Endodermal cell (in vitro differentiated cells): ENCODE measurements at regions not wholly inside any gene's neighbourhood (a gene's known extent, or its start where the extent isn't known, plus 50 kb on each side); places are given as distances from the start of the nearest gene placed in this dataset.

Experiments used
- DNase-seq: peaks from one replicate; pipeline ENCODE4 v3.0.0-alpha.2; 2017
- H3K27ac ChIP-seq: 2 replicates; pipeline ENCODE4 v1.5.1; 2013; ENCODE audit warnings: mild to moderate bottlenecking, low read depth, low read length, moderate library complexity
- H3K27me3 ChIP-seq: 2 replicates; pipeline ENCODE4 v1.6.1; 2013; ENCODE audit warnings: mild to moderate bottlenecking, low read length, moderate library complexity; ENCODE audit not compliant: insufficient read depth, control insufficient read depth, poor library complexity, severe bottlenecking
- H3K36me3 ChIP-seq: 2 replicates; pipeline ENCODE4 v1.7.0; 2013; ENCODE audit warnings: mild to moderate bottlenecking, low read length, moderate library complexity; ENCODE audit not compliant: control insufficient read depth, insufficient read depth
- H3K4me1 ChIP-seq: one replicate; pipeline ENCODE4 v1.7.0; 2013; ENCODE audit warnings: low read length; ENCODE audit not compliant: control insufficient read depth, insufficient read depth
- H3K4me3 ChIP-seq: 2 replicates; pipeline ENCODE4 v1.5.1; 2013; ENCODE audit warnings: mild to moderate bottlenecking, low read length, moderate library complexity
- H3K9ac ChIP-seq: 2 replicates; pipeline ENCODE4 v1.6.1; 2013; ENCODE audit warnings: mild to moderate bottlenecking, low read length, moderate library complexity; ENCODE audit not compliant: poor library complexity, severe bottlenecking; ENCODE audit errors: extremely low read depth
- H3K9me3 ChIP-seq: 2 replicates; pipeline ENCODE4 v1.6.1; 2013; ENCODE audit warnings: mild to moderate bottlenecking, low read length, moderate library complexity; ENCODE audit not compliant: control insufficient read depth
- H3K27ac Mint-ChIP-seq: 2 replicates; pipeline ENCODE4 v1.8.0; 2020; ENCODE audit warnings: mixed read lengths
- H3K27me3 Mint-ChIP-seq: 2 replicates; pipeline ENCODE4 v1.8.0; 2021; ENCODE audit warnings: mild to moderate bottlenecking, mixed read lengths; ENCODE audit not compliant: insufficient read depth
- H3K36me3 Mint-ChIP-seq: 2 replicates; pipeline ENCODE4 v1.8.0; 2020; ENCODE audit warnings: low read depth, mixed read lengths
- H3K4me1 Mint-ChIP-seq: 2 replicates; pipeline ENCODE4 v1.8.0; 2020; ENCODE audit warnings: mixed read lengths
- H3K4me3 Mint-ChIP-seq: 2 replicates; pipeline ENCODE4 v1.8.0; 2020; ENCODE audit warnings: mild to moderate bottlenecking, moderate library complexity, mixed read lengths
- H3K9me3 Mint-ChIP-seq: 2 replicates; pipeline ENCODE4 v1.8.0; 2020; ENCODE audit warnings: mild to moderate bottlenecking, mixed read lengths
- WGBS, 2 experiments: methylation state at CpG; one replicate each; pipeline versions ENCODE4 v1.1.5 to v1.1.7; 2013; ENCODE audit warnings: missing lambda C conversion rate in 2 of 2, mixed read lengths in 1 of 2; ENCODE audit not compliant: insufficient coverage in 1 of 2, insufficient read length in 1 of 2; 5-methylcytosine and 5-hydroxymethylcytosine counted together
- TF ChIP-seq, protein P1 (sequence below): fragments of 200-600 bp; sonication (generic); conservative IDR thresholded peaks from 2 replicates; pipeline ENCODE4 v1.5.0; 2021; ENCODE audit warnings: antibody characterized with exemption, mild to moderate bottlenecking

DNA sequence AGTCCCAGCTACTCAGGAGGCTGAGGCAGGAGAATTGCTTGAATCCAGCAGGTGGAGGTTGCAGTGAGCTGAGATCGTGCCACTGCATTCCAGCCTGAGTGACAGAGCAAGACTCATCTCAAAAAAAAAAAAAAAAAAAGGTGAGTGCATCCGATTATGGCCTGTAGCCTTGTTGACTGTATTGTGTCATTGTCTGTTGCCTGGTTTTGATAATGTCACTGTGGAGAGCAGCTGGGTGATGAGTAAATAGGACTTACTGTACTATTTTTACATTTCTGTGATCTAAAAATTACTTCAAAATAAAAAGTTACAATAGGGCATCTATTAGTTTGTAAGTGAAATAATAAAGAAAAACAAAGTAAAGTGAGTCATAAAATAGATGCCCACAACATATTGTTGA is 134.1 kb upstream of the SALL4 start:
- Histone ChIP-seq H3K9ac (no peak overlapping the region), H3K4me1 (no peaks in the 10 kb centered on the region), H3K36me3 (no peaks in the 10 kb centered on the region), H3K27ac (no peak overlapping the region), H3K9me3 (no peaks in the 10 kb centered on the region), H3K27me3 (no peaks in the 10 kb centered on the region), H3K4me3 (no peak overlapping the region)
- WGBS, 2 experiments, result 90% methylated on average over 1 of the region's 2 CpGs
- Mint-ChIP-seq H3K4me1 (peaks cover 16% of the 10 kb centered on the region), H3K27me3 (no peaks in the 10 kb centered on the region), H3K9me3 (no peaks in the 10 kb centered on the region), H3K27ac (no peak overlapping the region), H3K4me3 (no peak overlapping the region), H3K36me3 (no peaks in the 10 kb centered on the region)
- TF ChIP-seq, protein P1, sequence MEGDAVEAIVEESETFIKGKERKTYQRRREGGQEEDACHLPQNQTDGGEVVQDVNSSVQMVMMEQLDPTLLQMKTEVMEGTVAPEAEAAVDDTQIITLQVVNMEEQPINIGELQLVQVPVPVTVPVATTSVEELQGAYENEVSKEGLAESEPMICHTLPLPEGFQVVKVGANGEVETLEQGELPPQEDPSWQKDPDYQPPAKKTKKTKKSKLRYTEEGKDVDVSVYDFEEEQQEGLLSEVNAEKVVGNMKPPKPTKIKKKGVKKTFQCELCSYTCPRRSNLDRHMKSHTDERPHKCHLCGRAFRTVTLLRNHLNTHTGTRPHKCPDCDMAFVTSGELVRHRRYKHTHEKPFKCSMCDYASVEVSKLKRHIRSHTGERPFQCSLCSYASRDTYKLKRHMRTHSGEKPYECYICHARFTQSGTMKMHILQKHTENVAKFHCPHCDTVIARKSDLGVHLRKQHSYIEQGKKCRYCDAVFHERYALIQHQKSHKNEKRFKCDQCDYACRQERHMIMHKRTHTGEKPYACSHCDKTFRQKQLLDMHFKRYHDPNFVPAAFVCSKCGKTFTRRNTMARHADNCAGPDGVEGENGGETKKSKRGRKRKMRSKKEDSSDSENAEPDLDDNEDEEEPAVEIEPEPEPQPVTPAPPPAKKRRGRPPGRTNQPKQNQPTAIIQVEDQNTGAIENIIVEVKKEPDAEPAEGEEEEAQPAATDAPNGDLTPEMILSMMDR, result no peak
- DNase-seq, result no peak

DNA sequence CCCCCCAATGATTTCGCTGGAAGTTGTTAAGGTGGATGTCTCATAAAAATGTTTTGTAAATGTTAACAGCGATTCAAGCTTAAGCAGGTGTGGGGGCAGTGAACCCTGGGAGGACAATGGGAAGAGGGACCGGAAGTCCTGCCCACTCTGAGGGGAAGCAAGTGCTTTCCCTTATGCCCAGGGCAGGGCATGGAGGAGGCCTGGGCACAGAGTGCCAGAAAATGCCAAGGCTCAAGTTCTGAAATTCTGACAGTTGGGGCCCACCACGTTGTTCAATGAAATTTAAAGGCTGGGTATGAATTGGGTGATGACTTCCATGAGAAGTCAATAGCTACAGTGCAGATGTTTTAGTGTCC is 132.7 kb upstream of the SALL4 start:
- H3K36me3 Mint-ChIP-seq, result no peaks in the 10 kb centered on the region
- H3K36me3 ChIP-seq, result no peaks in the 10 kb centered on the region
- no peaks in the 10 kb centered on the region for H3K27me3 Mint-ChIP-seq
- WGBS, 2 experiments, result 93 to 95% methylated on average over 3 to 4 of the region's 4 CpGs
- no peak overlapping the region for H3K4me3 Mint-ChIP-seq
- TF ChIP-seq, protein P1, result no peak
- no peaks in the 10 kb centered on the region for H3K9me3 ChIP-seq
- no peak for DNase-seq
- no peaks in the 10 kb centered on the region for H3K9me3 Mint-ChIP-seq
- H3K27me3 ChIP-seq, result no peaks in the 10 kb centered on the region
- H3K4me3 ChIP-seq, result no peak overlapping the region
- no peak overlapping the region for H3K27ac Mint-ChIP-seq
- H3K4me1 ChIP-seq, result no peaks in the 10 kb centered on the region
- no peak overlapping the region for H3K27ac ChIP-seq
- H3K4me1 Mint-ChIP-seq, result peaks cover 21% of the 10 kb centered on the region
- H3K9ac ChIP-seq, result no peak overlapping the region

- WGBS, 2 experiments, result 85 to 86% methylated on average over 8 to 10 of the region's 11 CpGs
- Histone ChIP-seq H3K27me3 (no peaks in the 10 kb centered on the region), H3K36me3 (no peaks in the 10 kb centered on the region), H3K27ac (no peak overlapping the region), H3K4me1 (no peaks in the 10 kb centered on the region), H3K9me3 (no peaks in the 10 kb centered on the region), H3K9ac (no peak overlapping the region), H3K4me3 (no peak overlapping the region)
- Mint-ChIP-seq H3K27ac (no peak overlapping the region), H3K27me3 (no peaks in the 10 kb centered on the region), H3K9me3 (no peaks in the 10 kb centered on the region), H3K36me3 (no peaks in the 10 kb centered on the region), H3K4me1 (peaks cover 21% of the 10 kb centered on the region), H3K4me3 (no peak overlapping the region)
- TF ChIP-seq, protein P1, result no peak
- DNase-seq, result no peak
Measured at GRCh38 chr20:51934301-51935002, 132.1 kb upstream of the SALL4 start.
